HepG2 (cell line): ENCODE measurements at regions not wholly inside any gene's neighbourhood (a gene's known extent, or its start where the extent isn't known, plus 50 kb on each side); places are given as distances from the start of the nearest gene placed in this dataset.

ENCODE experiments used
- ATAC-seq: fragments of 200-7000 bp; cut with Tn5 transposase; 3 replicates; pipeline ENCODE4 v1.9.1; 2020; ENCODE audit warnings: mild to moderate bottlenecking, moderate library complexity
- BruUV-seq: library from RNA; stranded (reverse); fragments of 400-500 nt; replicated peaks from 2 replicates; lab custom pipeline; 2021; lab: Mats Ljungman, UMichigan
- CTCF ChIA-PET: fragments of 300-600 bp; formaldehyde crosslinking; extraction: SDS; loops from one replicate; lab custom pipeline; 2021; ENCODE audit warnings: low total read pairs, inconsistent platforms, low intra/inter-chr PET ratio; lab: Yijun Ruan, JAX
- POLR2A ChIA-PET: fragments of 350-600 bp; sonication (Branson Sonifier 250); formaldehyde crosslinking; loops from one replicate; lab custom pipeline; 2020; ENCODE audit warnings: antibody characterized with exemption, inconsistent platforms; lab: Yijun Ruan, JAX
- DNase-seq: peaks from one replicate; pipeline ENCODE4 v3.0.0-alpha.2; 2015; ENCODE audit warnings: low spot score
- FAIRE-seq: peaks from 3 replicates; lab custom pipeline; 2011; peaks lifted over from hg19 to GRCh38; lab: Jason Lieb, UNC
- H2AFZ ChIP-seq: one replicate; pipeline ENCODE4 v1.6.1; 2011; ENCODE audit warnings: low read length, inconsistent platforms
- H3K27ac ChIP-seq: fragments of 300-600 bp; 3 replicates; pipeline ENCODE4 v1.8.0; 2011; ENCODE audit warnings: mixed run types, mild to moderate bottlenecking, mixed read lengths, low read length, inconsistent platforms; ENCODE audit not compliant: insufficient read depth; ENCODE audit errors: extremely low read length
- H3K27me3 ChIP-seq, 2 experiments: fragments of 200-600 bp in 1 of 2; 2 replicates in 1 of 2; 3 replicates in 1 of 2; pipeline versions ENCODE4 v1.6.0 to v1.8.0; 2011; ENCODE audit warnings: low read length in 2 of 2, mild to moderate bottlenecking in 2 of 2, moderate library complexity in 2 of 2, inconsistent platforms in 1 of 2; ENCODE audit not compliant: insufficient read depth in 2 of 2, control insufficient read depth in 1 of 2
- H3K36me3 ChIP-seq, 2 experiments: fragments of 200-600 bp in 1 of 2; replicated peaks in 1 of 2; 2 replicates in 1 of 2; 3 replicates in 1 of 2; pipeline versions ENCODE4 v1.5.1 to v1.8.0; 2011; ENCODE audit warnings: low read length in 2 of 2, inconsistent platforms in 1 of 2; ENCODE audit not compliant: insufficient read depth in 2 of 2, control insufficient read depth in 1 of 2
- H3K4me1 ChIP-seq: 2 replicates; pipeline ENCODE4 v1.5.1; 2012; ENCODE audit warnings: low read length, inconsistent platforms; ENCODE audit not compliant: insufficient read depth
- H3K4me2 ChIP-seq: 2 replicates; pipeline ENCODE4 v1.6.0; 2011; ENCODE audit warnings: low read depth, low read length, inconsistent platforms
- H3K4me3 ChIP-seq, 3 experiments: fragments of 200-600 bp in 1 of 3; sonication (generic), shearing (Covaris generic) in 1 of 3; replicated peaks in 1 of 3; 2 replicates each; pipeline ENCODE4 v1.5.1; 2011 to 2016; ENCODE audit warnings: low read length in 3 of 3, inconsistent platforms in 2 of 3, low read depth in 2 of 3, mild to moderate bottlenecking in 2 of 3, control low read depth in 1 of 3, mixed read lengths in 1 of 3; ENCODE audit not compliant: insufficient read depth in 1 of 3
- H3K79me2 ChIP-seq: one replicate; pipeline ENCODE4 v1.6.1; 2011; ENCODE audit warnings: low read length, inconsistent platforms; ENCODE audit not compliant: insufficient read depth
- H3K9ac ChIP-seq: 2 replicates; pipeline ENCODE4 v1.6.0; 2011; ENCODE audit warnings: mild to moderate bottlenecking, low read depth, low read length, inconsistent platforms; ENCODE audit not compliant: insufficient read depth
- H3K9me3 ChIP-seq: 2 replicates; pipeline ENCODE4 v1.5.1; 2012; ENCODE audit warnings: mild to moderate bottlenecking, low read length
- H4K20me1 ChIP-seq: 2 replicates; pipeline ENCODE4 v1.6.0; 2011; ENCODE audit warnings: inconsistent platforms, mild to moderate bottlenecking, low read length, moderate library complexity; ENCODE audit not compliant: insufficient read depth
- CBX2 ChIP-seq, 2 experiments: fragments of 200-600 bp in 1 of 2; sonication (generic); formaldehyde crosslinking in 1 of 2; IDR thresholded peaks; 2 replicates each; pipeline versions ENCODE4 v1.7.0 to v1.8.1; 2018 to 2022; ENCODE audit warnings: low read depth in 2 of 2, low read length in 1 of 2, mild to moderate bottlenecking in 1 of 2, missing genetic modification reagents in 1 of 2
- FOXO4 ChIP-seq: sonication (generic); formaldehyde crosslinking; conservative IDR thresholded peaks from 2 replicates; pipeline ENCODE4 v1.8.1; 2023; ENCODE audit warnings: missing genetic modification reagents
- GZF1 ChIP-seq: sonication (generic); formaldehyde crosslinking; IDR thresholded peaks from 2 replicates; pipeline ENCODE4 v1.5.1; 2020; ENCODE audit warnings: mild to moderate bottlenecking, missing genetic modification reagents
- JDP2 ChIP-seq: sonication (generic); formaldehyde crosslinking; IDR thresholded peaks from 2 replicates; pipeline ENCODE4 v1.8.1; 2022; ENCODE audit warnings: missing genetic modification reagents, borderline replicate concordance
- JUN ChIP-seq: sonication (generic); formaldehyde crosslinking; IDR thresholded peaks from 2 replicates; pipeline ENCODE4 v1.4.0; 2020; ENCODE audit warnings: mild to moderate bottlenecking, missing genetic modification reagents
- MEF2D ChIP-seq: sonication (generic); formaldehyde crosslinking; IDR thresholded peaks from 2 replicates; pipeline ENCODE4 v1.5.1; 2020; ENCODE audit warnings: mild to moderate bottlenecking, missing genetic modification reagents
- NONO ChIP-seq, 2 experiments: fragments of 450-650 bp in 1 of 2; sonication (generic) in 1 of 2; formaldehyde crosslinking in 1 of 2; IDR thresholded peaks in 1 of 2; conservative IDR thresholded peaks in 1 of 2; 2 replicates each; pipeline versions ENCODE4 v1.6.1 to v1.8.0; 2017 to 2022; ENCODE audit warnings: mild to moderate bottlenecking in 1 of 2, missing genetic modification reagents in 1 of 2, moderate library complexity in 1 of 2
- SCMH1 ChIP-seq: sonication (generic); formaldehyde crosslinking; IDR thresholded peaks from 2 replicates; pipeline ENCODE4 v1.9.0; 2021; ENCODE audit warnings: missing genetic modification reagents, mild to moderate bottlenecking, borderline replicate concordance
- SIN3B ChIP-seq: fragments of 150-350 bp; IDR thresholded peaks from 2 replicates; pipeline ENCODE4 v1.6.1; 2014; ENCODE audit warnings: low read length
- ZBTB42 ChIP-seq: sonication (generic); formaldehyde crosslinking; IDR thresholded peaks from 2 replicates; pipeline ENCODE4 v1.5.0; 2020; ENCODE audit warnings: mild to moderate bottlenecking, missing genetic modification reagents
- ZBTB46 ChIP-seq: sonication (generic); formaldehyde crosslinking; IDR thresholded peaks from 2 replicates; pipeline ENCODE4 v1.4.0; 2020; ENCODE audit warnings: mild to moderate bottlenecking, missing genetic modification reagents, borderline replicate concordance
- WGBS: methylation state at CpG from one replicate; pipeline ENCODE4 v1.1.6; 2017; ENCODE audit warnings: low lambda C conversion rate; 5-methylcytosine and 5-hydroxymethylcytosine counted together
- in situ Hi-C: cut with HindIII; loops from 2 replicates; pipeline ENCODE4 v1.10.0; 2017; ENCODE audit warnings: low pct_unique_long_range_greater_than_20kb; ENCODE audit not compliant: extremely low pct_ligation_motif_present
- intact Hi-C: fragments of 100-400 bp; cut with micrococcal nuclease; formaldehyde crosslinking; loops from one replicate; pipeline ENCODE4 v1.10.0; 2022; ENCODE audit not compliant: unreplicated experiment
- TF ChIP-seq, protein P1 (sequence below): sonication (generic); formaldehyde crosslinking; IDR thresholded peaks from 2 replicates; pipeline ENCODE4 v1.5.0; 2020; ENCODE audit warnings: missing genetic modification reagents, mild to moderate bottlenecking, borderline replicate concordance

DNA sequence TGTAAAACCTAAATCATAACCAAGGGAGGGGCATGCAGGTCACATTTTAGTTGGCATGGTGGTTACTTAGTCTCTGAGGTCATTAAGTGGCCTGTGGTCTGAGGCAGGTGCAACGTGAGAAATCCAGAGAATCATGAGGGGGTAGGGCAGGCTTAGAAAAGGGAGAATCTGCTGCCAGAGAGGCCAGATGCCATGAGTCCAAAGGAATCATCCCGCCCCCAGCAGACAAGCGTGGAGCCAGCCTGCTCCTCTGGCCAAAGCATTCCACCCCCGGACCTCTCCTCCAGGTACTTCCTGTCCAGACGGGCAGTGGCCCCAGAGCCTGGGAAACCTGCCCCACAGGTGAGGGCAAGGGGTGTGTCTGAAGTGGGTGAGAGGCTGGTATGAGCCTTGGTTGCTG is 196.4 kb upstream of the ZNF32 start (continued):
- TF ChIP-seq FOXO4 (CRISPR knock-in tag) (no peak), JUN (CRISPR knock-in tag) (no peak), MEF2D (no peak), JDP2 (no peak), SIN3B (no peak)
- TF ChIP-seq, all 625 proteins: peak for 0

DNA sequence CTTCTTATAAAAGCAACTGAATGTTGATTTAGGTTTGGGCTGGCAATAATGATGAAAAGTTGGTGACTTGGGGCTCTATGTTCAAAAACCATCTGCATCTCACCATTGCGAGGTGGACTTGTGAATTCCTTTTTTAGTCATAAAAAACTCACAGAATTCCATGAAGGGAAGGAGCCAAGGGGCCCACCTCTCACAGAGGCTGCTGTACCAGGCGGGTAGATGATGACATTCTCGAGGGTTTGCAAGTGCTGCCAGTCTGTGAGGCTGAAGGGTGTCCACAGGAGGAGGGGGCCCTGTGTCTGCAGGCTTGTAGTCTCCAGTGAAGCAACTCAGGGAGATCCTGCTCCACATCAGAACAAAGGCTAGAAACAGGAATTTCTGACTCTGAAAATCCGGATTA is 195.5 kb upstream of the ZNF32 start:
- FAIRE-seq (no peak), DNase-seq (no peak), ATAC-seq (no peak)
- Histone ChIP-seq H3K9me3 (no peaks in the 10 kb centered on the region), H3K79me2 (no peaks in the 10 kb centered on the region), H4K20me1 (no peaks in the 10 kb centered on the region), H3K27ac (no peak overlapping the region), H3K4me2 (no peak overlapping the region), H2AFZ (no peak overlapping the region), H3K9ac (no peak overlapping the region), H3K4me1 (no peaks in the 10 kb centered on the region), H3K27me3 (peaks cover 0 to 10% of the 10 kb centered on the region in 2 experiments; a peak in 2 of 5 replicates), H3K4me3 (no peak overlapping the region), H3K36me3 (no peaks in the 10 kb centered on the region)
- CTCF ChIA-PET, result no interaction called here
- in situ Hi-C loops, result no loop called here
- POLR2A ChIA-PET, result no interaction called here
- intact Hi-C loops, result no loop called here
- WGBS, result 0% methylated on average over 4 of the region's 4 CpGs
- no TSS peak for BruUV-seq
- no peak for TF ChIP-seq CBX2 (IDR thresholded peaks at IDR 0.05; ENCODE audit: low read depth, low read length)
- TF ChIP-seq CBX2 (CRISPR knock-in tag; IDR thresholded peaks at IDR 0.05; ENCODE audit: low read depth), result no peak
- TF ChIP-seq ZBTB42 (CRISPR knock-in tag), result no peak
- TF ChIP-seq ZBTB46 (CRISPR knock-in tag), result no peak
- no peak for TF ChIP-seq GZF1 (CRISPR knock-in tag)
- TF ChIP-seq NONO (IDR thresholded peaks at IDR 0.05), result no peak
- no peak for TF ChIP-seq NONO (CRISPR knock-in tag; conservative IDR thresholded peaks at IDR 0.05)
- TF ChIP-seq SCMH1 (CRISPR knock-in tag), result no peak
- TF ChIP-seq, protein P1, sequence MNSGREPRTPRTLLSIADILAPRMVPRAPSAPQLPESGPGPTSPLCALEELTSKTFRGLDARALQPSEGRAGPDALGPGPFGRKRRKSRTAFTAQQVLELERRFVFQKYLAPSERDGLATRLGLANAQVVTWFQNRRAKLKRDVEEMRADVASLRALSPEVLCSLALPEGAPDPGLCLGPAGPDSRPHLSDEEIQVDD (CRISPR knock-in tag), result no peak
